Spleen (tissue), 11 donors: ENCODE measurements at regions not wholly inside any gene's neighbourhood (a gene's known extent, or its start where the extent isn't known, plus 50 kb on each side); places are given as distances from the start of the nearest gene placed in this dataset.

ENCODE experiments used
- DNase-seq: peaks from one replicate; pipeline ENCODE4 v3.0.0-alpha.2; 2020
- H3K27ac ChIP-seq, 8 donors: fragments of 200-600 bp; sonication (generic) in 7 of 8; 1 replicate in 4 of 8; 2 replicates in 4 of 8; pipeline versions ENCODE4 v1.5.0 to v1.8.0; 2016 to 2021; ENCODE audit warnings: inconsistent platforms in 4 of 8, mild to moderate bottlenecking in 4 of 8, moderate library complexity in 1 of 8
- H3K27me3 ChIP-seq, 7 donors: fragments of 200-600 bp; sonication (generic) in 6 of 7; replicated peaks in 1 of 7; 1 replicate in 4 of 7; 2 replicates in 3 of 7; pipeline versions ENCODE4 v1.5.0 to v1.8.0; 2016 to 2021; ENCODE audit warnings: inconsistent platforms in 3 of 7, mild to moderate bottlenecking in 1 of 7
- H3K36me3 ChIP-seq, 6 donors: fragments of 200-600 bp; sonication (generic) in 5 of 6; 1 replicate in 4 of 6; 2 replicates in 2 of 6; pipeline versions ENCODE4 v1.5.0 to v1.8.0; 2016 to 2021; ENCODE audit warnings: inconsistent platforms in 2 of 6
- H3K4me1 ChIP-seq, 6 donors: fragments of 200-600 bp; sonication (generic) in 5 of 6; 1 replicate in 3 of 6; 2 replicates in 3 of 6; pipeline versions ENCODE4 v1.5.0 to v1.8.0; 2016 to 2021; ENCODE audit warnings: inconsistent platforms in 3 of 6
- H3K4me3 ChIP-seq, 8 donors: fragments of 200-600 bp; sonication (generic) in 7 of 8; 1 replicate in 4 of 8; 2 replicates in 4 of 8; pipeline versions ENCODE4 v1.5.0 to v1.8.0; 2016 to 2021; ENCODE audit warnings: inconsistent platforms in 4 of 8, mild to moderate bottlenecking in 4 of 8, moderate library complexity in 2 of 8
- H3K9me3 ChIP-seq, 8 donors: fragments of 200-600 bp; sonication (generic) in 7 of 8; 1 replicate in 4 of 8; 2 replicates in 4 of 8; pipeline versions ENCODE4 v1.5.0 to v1.8.0; 2016 to 2021; ENCODE audit warnings: inconsistent platforms in 4 of 8
- POLR2A ChIP-seq, 3 donors: fragments of 450-650 bp; IDR thresholded peaks; one replicate each; pipeline ENCODE4 v1.5.1; 2017; ENCODE audit warnings: antibody characterized with exemption in 3 of 3, mild to moderate bottlenecking in 1 of 3
- POLR2AphosphoS5 ChIP-seq, 3 donors: sonication (generic); formaldehyde crosslinking; IDR thresholded peaks; one replicate each; pipeline ENCODE4 v1.5.1; 2017; ENCODE audit warnings: antibody characterized with exemption in 3 of 3
- WGBS, 5 donors: extraction: QIAGEN DNeasy Blood & Tissue Kit in 3 of 5; methylation state at CpG; one replicate each; pipeline versions ENCODE4 v1.1.5 to v1.1.7; 2013 to 2018; 5-methylcytosine and 5-hydroxymethylcytosine counted together
- intact Hi-C: fragments of 100-400 bp; cut with DNase I; formaldehyde crosslinking; loops from one replicate; pipeline ENCODE4 v1.15.0; 2023; ENCODE audit warnings: low total_unique reads
- TF ChIP-seq, protein P1 (sequence below), 11 experiments: fragments of 200-600 bp in 7 of 11; fragments of 450-650 bp in 4 of 11; sonication (generic) in 4 of 11; IDR thresholded peaks in 8 of 11; conservative IDR thresholded peaks in 3 of 11; 1 replicate in 7 of 11; 2 replicates in 4 of 11; pipeline versions ENCODE4 v1.4.0 to v1.8.0; 2016 to 2021; ENCODE audit warnings: antibody characterized with exemption in 11 of 11, inconsistent platforms in 4 of 11, mild to moderate bottlenecking in 1 of 11
- donor health status: healthy with polysubstance abuse.
- donor health status: DM: no; HTN: no; CAD: no; lungs with moderate emphysema.
- donor health status: DM: no; HTN: no; CAD: no.
- donor health status: Bipolar disorder and iron deficiency.
- donor health status: healthy.
- donor health status: DM: no; HTN: no; CAD: no.
- donor health status: DM: yes; HTN: yes; CAD: no.

DNA sequence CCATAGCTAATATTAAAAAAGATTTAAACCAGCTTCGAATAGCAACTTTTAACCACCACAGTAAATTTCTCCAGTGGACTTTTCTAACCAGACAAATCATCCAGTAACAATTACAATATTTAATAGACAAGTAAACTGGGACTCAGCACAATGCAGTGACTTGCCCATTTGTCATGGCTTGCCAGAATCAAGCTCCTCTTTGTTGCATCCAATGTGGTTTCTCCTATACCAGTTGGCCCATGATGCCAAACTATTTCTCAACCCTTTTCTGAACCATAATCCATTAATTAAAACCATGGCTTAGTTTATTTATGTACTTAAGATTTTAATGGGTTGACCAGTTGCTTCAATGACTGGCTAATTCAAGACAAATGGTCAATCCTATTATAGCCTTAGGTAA is 64.4 kb downstream of the DIO2 start:
- no peak overlapping the region for H3K4me3 ChIP-seq

GRCh38 chr14:80136358-80136757 is 74.9 kb downstream of the DIO2 start:
- intact Hi-C loops, result no loop called here
- H3K27ac ChIP-seq, result no peak overlapping the region
- H3K4me1 ChIP-seq, result no peaks in the 10 kb centered on the region
- H3K36me3 ChIP-seq, result no peaks in the 10 kb centered on the region
- TF ChIP-seq POLR2A (IDR thresholded peaks at IDR 0.05) (no peak), POLR2AphosphoS5 (IDR thresholded peaks at IDR 0.05) (no peak)
- H3K9me3 ChIP-seq, result peaks cover 0 to 44% (median 32%) of the 10 kb centered on the region in 8 donors
- DNase-seq, result no peak
- H3K27me3 ChIP-seq, result no peaks in the 10 kb centered on the region
- no peak overlapping the region for H3K4me3 ChIP-seq
- 90 to 96% (median 93%) methylated on average over 4 of the region's 4 CpGs for WGBS, 5 donors

More for the DNA sequence above, 64.4 kb downstream of the DIO2 start:
- no peak for TF ChIP-seq POLR2A (IDR thresholded peaks at IDR 0.05)
- TF ChIP-seq, protein P1, sequence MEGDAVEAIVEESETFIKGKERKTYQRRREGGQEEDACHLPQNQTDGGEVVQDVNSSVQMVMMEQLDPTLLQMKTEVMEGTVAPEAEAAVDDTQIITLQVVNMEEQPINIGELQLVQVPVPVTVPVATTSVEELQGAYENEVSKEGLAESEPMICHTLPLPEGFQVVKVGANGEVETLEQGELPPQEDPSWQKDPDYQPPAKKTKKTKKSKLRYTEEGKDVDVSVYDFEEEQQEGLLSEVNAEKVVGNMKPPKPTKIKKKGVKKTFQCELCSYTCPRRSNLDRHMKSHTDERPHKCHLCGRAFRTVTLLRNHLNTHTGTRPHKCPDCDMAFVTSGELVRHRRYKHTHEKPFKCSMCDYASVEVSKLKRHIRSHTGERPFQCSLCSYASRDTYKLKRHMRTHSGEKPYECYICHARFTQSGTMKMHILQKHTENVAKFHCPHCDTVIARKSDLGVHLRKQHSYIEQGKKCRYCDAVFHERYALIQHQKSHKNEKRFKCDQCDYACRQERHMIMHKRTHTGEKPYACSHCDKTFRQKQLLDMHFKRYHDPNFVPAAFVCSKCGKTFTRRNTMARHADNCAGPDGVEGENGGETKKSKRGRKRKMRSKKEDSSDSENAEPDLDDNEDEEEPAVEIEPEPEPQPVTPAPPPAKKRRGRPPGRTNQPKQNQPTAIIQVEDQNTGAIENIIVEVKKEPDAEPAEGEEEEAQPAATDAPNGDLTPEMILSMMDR (IDR thresholded peaks at IDR 0.05 in 8 of 11, conservative IDR thresholded peaks at IDR 0.05 in 3 of 11), result no peak
- no peak for TF ChIP-seq POLR2AphosphoS5 (IDR thresholded peaks at IDR 0.05)
- Histone ChIP-seq H3K36me3 (no peaks in the 10 kb centered on the region), H3K4me1 (no peaks in the 10 kb centered on the region), H3K9me3 (peaks cover 0 to 5% (median 0%) of the 10 kb centered on the region in 8 donors), H3K27ac (no peak overlapping the region), H3K27me3 (no peaks in the 10 kb centered on the region)
- no peak for DNase-seq
- WGBS, 5 donors, result 68 to 86% (median 72%) methylated on average over 1 of the region's 1 CpG
- intact Hi-C loops, result no loop called here

DNA sequence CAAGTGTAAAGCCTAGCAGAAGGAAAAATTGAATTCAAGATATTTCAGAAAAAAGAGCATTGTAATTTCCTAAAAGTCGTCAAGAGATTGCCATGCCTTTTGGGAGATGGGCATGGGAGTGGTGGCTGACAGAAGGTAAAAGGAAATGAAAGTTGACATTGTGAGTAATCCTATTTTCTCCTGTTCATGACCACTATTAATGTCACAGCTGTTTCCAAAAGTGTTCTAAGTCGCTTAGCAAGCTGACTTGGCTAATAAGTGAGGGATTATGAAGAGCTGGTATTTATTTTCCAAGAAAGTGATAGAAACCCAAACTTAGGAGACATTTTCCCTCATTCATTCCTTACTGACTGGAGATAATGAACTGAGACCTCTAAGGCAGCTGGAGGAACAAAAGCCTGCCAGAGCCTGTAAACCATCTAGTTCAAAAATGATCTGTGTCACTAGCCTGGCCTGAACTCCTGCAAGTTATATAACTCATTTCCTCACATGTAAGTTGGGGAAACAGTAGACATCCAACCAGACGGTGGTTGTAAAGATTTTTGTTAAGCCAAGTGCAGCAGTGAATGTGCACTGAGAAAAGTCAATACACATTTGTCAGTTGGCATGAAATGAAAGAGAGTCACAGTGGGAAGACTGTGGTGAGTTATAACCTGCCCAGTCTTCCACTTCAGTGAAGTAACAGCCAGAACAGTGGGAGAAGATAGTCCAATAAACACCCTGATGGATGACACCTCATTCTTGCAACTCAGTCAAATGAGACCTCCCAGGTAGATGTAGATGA is 75.8 kb downstream of the DIO2 start:
- Histone ChIP-seq H3K9me3 (peaks cover 0 to 44% (median 32%) of the 10 kb centered on the region in 8 donors), H3K36me3 (no peaks in the 10 kb centered on the region), H3K27ac (no peak overlapping the region), H3K27me3 (no peaks in the 10 kb centered on the region), H3K4me1 (no peaks in the 10 kb centered on the region), H3K4me3 (no peak overlapping the region)
- TF ChIP-seq, protein P1 (IDR thresholded peaks at IDR 0.05 in 8 of 11, conservative IDR thresholded peaks at IDR 0.05 in 3 of 11), result no peak
- no peak for TF ChIP-seq POLR2AphosphoS5 (IDR thresholded peaks at IDR 0.05)
- no peak for TF ChIP-seq POLR2A (IDR thresholded peaks at IDR 0.05)
- WGBS, 5 donors, result 65 to 81% (median 68%) methylated on average over 3 of the region's 3 CpGs
- DNase-seq, result no peak
- intact Hi-C loops, result no loop called here

- Histone ChIP-seq H3K4me3 (no peak overlapping the region), H3K27me3 (no peaks in the 10 kb centered on the region), H3K27ac (no peak overlapping the region), H3K36me3 (no peaks in the 10 kb centered on the region), H3K4me1 (no peaks in the 10 kb centered on the region), H3K9me3 (peaks cover 0 to 44% (median 32%) of the 10 kb centered on the region in 8 donors)
- no peak for DNase-seq
- TF ChIP-seq, protein P1 (IDR thresholded peaks at IDR 0.05 in 8 of 11, conservative IDR thresholded peaks at IDR 0.05 in 3 of 11), result no peak
- no peak for TF ChIP-seq POLR2A (IDR thresholded peaks at IDR 0.05)
- TF ChIP-seq POLR2AphosphoS5 (IDR thresholded peaks at IDR 0.05), result no peak
- intact Hi-C loops, result no loop called here
- WGBS, 5 donors, result 43 to 73% (median 57%) methylated on average over 1 of the region's 1 CpG
These were observed 77.0 kb downstream of the DIO2 start for GRCh38 chr14:80134321-80134720.
